ENCODE measurements at regions not wholly inside any gene's neighbourhood (a gene's known extent, or its start where the extent isn't known, plus 50 kb on each side); places are given as distances from the start of the nearest gene placed in this dataset.

DNA sequence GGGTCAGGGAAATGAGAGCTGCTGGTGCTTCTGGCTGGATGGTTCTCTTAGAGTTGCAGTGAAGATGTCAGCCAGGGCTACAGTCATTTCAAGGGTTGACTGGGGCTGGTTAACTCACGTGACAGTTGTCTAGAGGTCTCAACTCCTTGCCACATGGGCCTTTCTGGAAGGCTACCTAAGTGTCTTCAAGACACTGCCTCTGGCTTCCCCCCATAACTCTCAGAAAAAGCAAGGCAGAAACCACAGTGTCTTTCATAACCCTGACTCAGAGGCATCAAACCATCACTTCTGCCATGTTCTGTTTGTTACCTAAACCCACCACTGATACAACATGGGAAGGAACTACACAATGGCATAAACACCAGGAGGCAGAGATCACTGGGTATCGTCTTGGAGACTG is 828.9 kb downstream of the EPHA4 start:
- TF ChIP-seq, protein P1, sequence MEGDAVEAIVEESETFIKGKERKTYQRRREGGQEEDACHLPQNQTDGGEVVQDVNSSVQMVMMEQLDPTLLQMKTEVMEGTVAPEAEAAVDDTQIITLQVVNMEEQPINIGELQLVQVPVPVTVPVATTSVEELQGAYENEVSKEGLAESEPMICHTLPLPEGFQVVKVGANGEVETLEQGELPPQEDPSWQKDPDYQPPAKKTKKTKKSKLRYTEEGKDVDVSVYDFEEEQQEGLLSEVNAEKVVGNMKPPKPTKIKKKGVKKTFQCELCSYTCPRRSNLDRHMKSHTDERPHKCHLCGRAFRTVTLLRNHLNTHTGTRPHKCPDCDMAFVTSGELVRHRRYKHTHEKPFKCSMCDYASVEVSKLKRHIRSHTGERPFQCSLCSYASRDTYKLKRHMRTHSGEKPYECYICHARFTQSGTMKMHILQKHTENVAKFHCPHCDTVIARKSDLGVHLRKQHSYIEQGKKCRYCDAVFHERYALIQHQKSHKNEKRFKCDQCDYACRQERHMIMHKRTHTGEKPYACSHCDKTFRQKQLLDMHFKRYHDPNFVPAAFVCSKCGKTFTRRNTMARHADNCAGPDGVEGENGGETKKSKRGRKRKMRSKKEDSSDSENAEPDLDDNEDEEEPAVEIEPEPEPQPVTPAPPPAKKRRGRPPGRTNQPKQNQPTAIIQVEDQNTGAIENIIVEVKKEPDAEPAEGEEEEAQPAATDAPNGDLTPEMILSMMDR (IDR thresholded peaks at IDR 0.05), result no peak
- no peak for TF ChIP-seq POLR2A (IDR thresholded peaks at IDR 0.05)
- TF ChIP-seq POLR2AphosphoS5 (IDR thresholded peaks at IDR 0.05), result no peak
- WGBS, result 78% methylated on average over 2 of the region's 2 CpGs
- Histone ChIP-seq H3K4me1 (replicated peaks) (no peaks in the 10 kb centered on the region), H3K36me3 (no peaks in the 10 kb centered on the region), H3K27ac (no peak overlapping the region), H3K27me3 (replicated peaks; ENCODE audit: insufficient read depth) (no peaks in the 10 kb centered on the region), H3K4me3 (no peak overlapping the region), H3K9me3 (no peaks in the 10 kb centered on the region)
- intact Hi-C loops (cut with DNase I), result no loop called here
- DNase-seq (ENCODE audit: low spot score), result no peak

DNA sequence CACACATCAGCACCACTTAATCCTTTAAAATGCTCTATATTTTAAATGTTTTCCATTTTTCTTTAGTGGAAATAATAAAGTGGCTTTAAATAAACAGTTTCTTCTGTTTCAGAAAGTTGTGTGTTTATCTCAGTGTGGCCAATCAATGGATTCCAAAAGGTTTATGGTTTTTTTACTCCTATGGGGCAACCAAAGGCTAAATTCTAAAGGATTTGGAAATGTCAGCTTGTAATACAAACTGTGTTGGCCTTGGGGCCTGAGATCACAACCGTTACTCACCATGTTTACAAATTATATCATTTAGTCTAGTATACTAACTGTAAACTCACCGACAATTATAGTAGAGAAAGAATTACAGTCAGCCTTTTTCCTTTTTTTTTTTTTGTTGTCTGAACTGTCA is 827.2 kb downstream of the EPHA4 start:
- DNase-seq (ENCODE audit: low spot score), result no peak
- no peak overlapping the region for H3K27ac ChIP-seq
- WGBS, result 63% methylated on average over 2 of the region's 2 CpGs
- no peaks in the 10 kb centered on the region for H3K4me1 ChIP-seq (replicated peaks)
- no peaks in the 10 kb centered on the region for H3K9me3 ChIP-seq
- no peaks in the 10 kb centered on the region for H3K36me3 ChIP-seq
- intact Hi-C loops (cut with DNase I), result no loop called here
- no peak overlapping the region for H3K4me3 ChIP-seq
- TF ChIP-seq POLR2A (IDR thresholded peaks at IDR 0.05) (no peak), POLR2AphosphoS5 (IDR thresholded peaks at IDR 0.05) (no peak)
- TF ChIP-seq, protein P1 (IDR thresholded peaks at IDR 0.05), result no peak
- no peaks in the 10 kb centered on the region for H3K27me3 ChIP-seq (replicated peaks; ENCODE audit: insufficient read depth)

DNA sequence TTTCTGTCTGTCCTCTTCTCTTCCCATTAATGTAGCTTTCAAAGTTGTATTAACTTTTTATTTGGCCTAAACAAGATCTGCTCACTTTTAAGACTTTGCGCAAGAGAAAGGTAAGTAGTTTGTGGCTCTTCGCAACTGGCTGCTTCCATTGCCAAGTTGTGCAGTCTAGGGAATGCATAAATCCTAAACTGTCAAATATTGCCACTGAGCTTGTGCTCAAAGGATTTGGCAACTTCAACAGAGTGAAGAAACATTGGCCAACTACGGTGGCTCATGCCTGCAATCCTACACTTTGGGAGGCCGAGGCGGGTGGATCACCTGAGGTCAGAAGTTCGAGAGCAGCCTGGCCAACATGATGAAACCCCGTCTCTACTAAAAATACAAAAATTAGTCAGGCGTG is 826.4 kb downstream of the EPHA4 start:
- DNase-seq (ENCODE audit: low spot score), result no peak
- Histone ChIP-seq H3K27ac (no peak overlapping the region), H3K27me3 (replicated peaks; ENCODE audit: insufficient read depth) (no peaks in the 10 kb centered on the region), H3K9me3 (no peaks in the 10 kb centered on the region), H3K36me3 (no peaks in the 10 kb centered on the region), H3K4me3 (no peak overlapping the region), H3K4me1 (replicated peaks) (no peaks in the 10 kb centered on the region)
- WGBS, result 92% methylated on average over 8 of the region's 8 CpGs
- intact Hi-C loops (cut with DNase I), result no loop called here
- TF ChIP-seq, protein P1 (IDR thresholded peaks at IDR 0.05), result no peak
- TF ChIP-seq POLR2AphosphoS5 (IDR thresholded peaks at IDR 0.05) (no peak), POLR2A (IDR thresholded peaks at IDR 0.05) (no peak)

DNA sequence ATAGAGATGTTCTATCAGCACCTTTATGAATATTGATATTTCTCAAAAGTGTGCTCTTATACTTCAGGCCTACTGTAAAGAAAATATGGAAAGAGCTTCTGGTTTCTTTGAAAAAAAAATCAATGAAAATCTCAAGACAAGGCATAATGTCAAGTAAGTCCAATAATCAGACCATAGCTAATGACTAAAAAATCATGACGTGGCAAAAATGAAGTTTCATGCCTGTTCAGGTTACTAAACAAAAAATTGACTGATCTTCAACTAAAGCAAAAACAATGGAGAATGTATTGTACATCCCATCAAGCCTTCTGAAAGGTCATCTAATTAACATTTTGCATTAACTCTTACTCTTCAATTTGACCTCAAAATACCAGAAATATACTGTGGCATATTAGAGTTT is 824.4 kb downstream of the EPHA4 start:
- H3K27me3 ChIP-seq (replicated peaks; ENCODE audit: insufficient read depth), result no peaks in the 10 kb centered on the region
- TF ChIP-seq POLR2AphosphoS5 (IDR thresholded peaks at IDR 0.05), result no peak
- TF ChIP-seq, protein P1 (IDR thresholded peaks at IDR 0.05), result no peak
- H3K4me1 ChIP-seq (replicated peaks), result no peaks in the 10 kb centered on the region
- H3K36me3 ChIP-seq, result no peaks in the 10 kb centered on the region
- 92% methylated on average over 1 of the region's 1 CpG for WGBS
- intact Hi-C loops (cut with DNase I), result no loop called here
- no peak for DNase-seq (ENCODE audit: low spot score)
- no peaks in the 10 kb centered on the region for H3K9me3 ChIP-seq
- H3K27ac ChIP-seq, result no peak overlapping the region
- no peak overlapping the region for H3K4me3 ChIP-seq

DNA sequence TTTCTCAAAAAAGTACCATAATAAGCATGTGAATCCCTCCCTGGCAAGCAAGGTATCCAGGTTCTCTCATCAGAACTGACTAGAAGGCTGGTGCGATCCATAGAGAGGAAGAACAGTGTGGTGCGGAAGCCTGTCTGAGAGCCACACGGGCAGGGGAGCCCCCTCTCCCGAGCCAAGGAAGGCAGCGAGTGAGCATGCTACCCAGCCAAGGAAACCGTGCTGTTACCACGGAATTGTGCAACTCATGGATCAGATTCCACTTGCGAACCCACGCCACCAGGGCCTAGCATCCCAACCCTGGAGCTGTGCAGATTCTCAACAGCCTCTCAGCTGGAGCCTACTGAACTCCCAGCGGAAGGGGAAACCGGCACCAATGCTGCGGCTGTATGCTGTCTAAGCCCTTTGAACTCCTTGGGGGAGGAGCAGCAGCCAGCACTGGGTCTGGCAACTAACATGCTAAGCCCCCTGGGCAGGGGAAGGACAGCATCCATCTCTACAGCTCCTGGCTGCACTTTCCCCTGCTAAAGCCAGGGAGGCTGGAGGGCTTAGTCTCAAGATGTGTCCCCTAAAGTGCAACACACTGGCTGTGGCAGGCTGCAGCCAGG is 823.1 kb downstream of the EPHA4 start:
- intact Hi-C loops (cut with DNase I), result no loop called here
- no peak for DNase-seq (ENCODE audit: low spot score)
- Histone ChIP-seq H3K36me3 (no peaks in the 10 kb centered on the region), H3K27me3 (replicated peaks; ENCODE audit: insufficient read depth) (no peaks in the 10 kb centered on the region), H3K4me1 (replicated peaks) (no peaks in the 10 kb centered on the region), H3K9me3 (no peaks in the 10 kb centered on the region), H3K4me3 (no peak overlapping the region), H3K27ac (no peak overlapping the region)
- TF ChIP-seq POLR2AphosphoS5 (IDR thresholded peaks at IDR 0.05), result no peak
- TF ChIP-seq, protein P1 (IDR thresholded peaks at IDR 0.05), result no peak
- TF ChIP-seq POLR2A (IDR thresholded peaks at IDR 0.05), result no peak
- WGBS, result 84% methylated on average over 12 of the region's 12 CpGs
